Activated CD8-positive, alpha-beta memory T cell treated with anti-CD3 and anti-CD28 coated beads, Interleukin-2, amount 50 U/mL, for 1 hour (primary cell): ENCODE measurements at regions not wholly inside any gene's neighbourhood (a gene's known extent, or its start where the extent isn't known, plus 50 kb on each side); places are given as distances from the start of the nearest gene placed in this dataset.

ENCODE experiments used
- DNase-seq: peaks from one replicate; pipeline ENCODE4 v3.0.0-alpha.2; 2020; ENCODE audit errors: extremely low read depth

DNA sequence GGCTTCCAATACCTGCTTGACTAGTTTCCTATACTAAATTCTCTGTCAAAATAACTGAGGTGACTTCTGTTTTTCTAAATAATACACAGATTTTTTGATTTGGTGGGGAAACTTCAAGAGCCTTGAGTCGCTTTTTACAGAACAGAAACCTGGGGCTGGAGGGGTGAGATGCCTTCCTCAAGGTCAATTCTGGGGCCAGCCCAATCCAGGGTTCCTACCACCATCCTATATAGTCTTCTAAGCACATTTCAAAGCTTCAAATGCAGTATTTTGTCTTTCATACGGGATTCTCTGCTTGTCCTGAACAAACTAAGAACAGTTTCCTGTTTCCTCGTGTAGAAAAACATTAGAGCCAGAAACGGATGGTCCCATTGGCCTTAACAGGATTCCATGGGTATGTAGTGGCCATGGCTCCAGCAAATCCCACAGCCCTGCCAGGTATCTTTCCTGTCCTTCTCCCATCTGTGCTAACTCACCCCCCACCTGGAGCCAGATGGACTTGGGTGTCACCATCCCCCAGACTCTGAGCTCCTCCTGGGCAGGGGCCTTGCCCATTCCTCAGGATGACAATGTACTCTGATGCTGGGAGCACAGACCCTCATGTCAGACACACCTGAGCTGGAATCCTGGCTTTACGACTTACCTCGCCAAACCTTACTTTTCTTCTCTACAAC lies 146.9 kb downstream of the KLF13 start:
- DNase-seq = no peak

DNA sequence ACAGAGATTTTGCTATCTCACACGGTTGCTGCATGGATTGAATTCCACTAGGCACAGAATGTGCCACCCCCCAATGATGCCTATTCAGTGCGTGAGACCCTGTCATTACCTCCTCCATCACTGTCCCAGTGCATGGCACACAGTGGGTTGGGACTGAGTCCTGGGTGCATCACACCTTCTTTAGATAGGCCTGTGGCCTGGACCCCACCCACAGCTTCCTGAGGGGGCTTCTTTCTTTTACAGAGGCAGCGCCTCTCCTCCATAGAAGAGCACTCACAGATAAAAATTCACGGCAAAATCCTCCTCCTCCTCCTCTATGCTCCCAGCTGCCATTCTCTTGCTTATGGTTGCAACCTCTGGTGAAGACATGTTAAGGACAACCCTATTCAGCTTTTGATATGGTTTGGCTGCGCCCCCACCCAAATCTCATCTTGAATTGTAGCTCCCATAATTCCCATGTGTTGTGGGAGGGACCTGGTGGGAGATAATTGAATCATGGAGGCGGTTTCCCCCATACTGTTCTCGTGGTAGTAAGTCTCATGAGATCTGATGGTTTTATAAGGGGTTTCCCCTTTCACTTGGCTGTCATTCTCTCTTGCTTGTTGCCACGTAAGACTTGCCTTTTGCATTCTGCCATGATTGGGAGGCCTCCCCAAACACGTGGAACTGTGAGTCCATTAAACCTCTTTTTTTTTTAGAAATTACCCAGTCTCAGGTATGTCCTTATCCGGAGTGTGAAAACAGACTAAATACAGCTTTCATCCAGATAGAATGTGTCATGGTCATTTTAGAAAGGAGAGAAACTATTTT lies 147.6 kb downstream of the KLF13 start:
- DNase-seq = no peak

DNA sequence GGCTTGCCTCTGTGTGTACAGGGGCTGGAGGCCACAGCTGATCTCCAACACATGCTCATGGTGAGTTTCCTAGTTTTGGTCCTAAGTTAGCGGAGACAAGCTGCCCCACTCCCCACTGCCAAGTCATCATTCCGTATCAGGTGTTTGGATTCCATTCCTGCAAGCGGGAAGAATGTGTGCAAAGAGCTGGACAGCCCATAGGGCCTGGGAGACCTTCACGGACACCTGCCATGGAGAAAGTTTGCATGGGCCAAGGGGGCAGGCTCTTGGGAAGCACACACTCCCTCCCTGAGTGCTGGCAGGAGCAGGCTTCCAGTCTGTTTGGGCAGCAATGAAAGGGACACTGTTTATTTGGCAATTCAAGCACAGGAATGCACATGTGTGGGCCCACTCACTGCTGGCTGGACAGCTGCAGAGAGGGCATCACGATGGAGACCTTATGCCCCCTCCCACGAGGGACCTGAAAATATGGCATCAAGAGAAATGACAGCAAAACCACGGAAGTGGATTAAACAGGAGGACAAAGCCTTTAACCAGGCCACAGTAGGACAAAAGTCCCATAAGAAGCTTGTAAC lies 149.7 kb downstream of the KLF13 start:
- DNase-seq = no peak

DNA sequence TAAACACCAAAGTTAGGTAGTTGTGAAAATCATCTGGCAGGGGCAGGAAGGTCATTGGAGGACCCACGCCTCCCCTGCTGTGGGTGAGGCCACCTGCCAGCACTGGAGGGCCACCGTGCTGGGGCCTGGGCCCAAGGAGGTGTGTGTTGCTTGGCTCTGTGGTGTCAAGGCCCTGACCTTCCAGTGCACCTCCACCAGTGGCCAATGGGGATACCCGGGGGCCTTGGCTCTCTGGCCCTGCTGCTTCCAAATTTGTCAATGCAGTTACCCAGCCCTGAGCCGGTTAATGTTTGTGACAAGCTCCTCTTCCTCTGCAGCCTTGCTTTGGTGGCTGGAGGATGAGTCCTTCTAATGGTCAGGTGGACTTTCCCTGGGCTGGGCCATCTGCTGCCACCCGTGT lies 150.2 kb downstream of the KLF13 start:
- no peak for DNase-seq

DNA sequence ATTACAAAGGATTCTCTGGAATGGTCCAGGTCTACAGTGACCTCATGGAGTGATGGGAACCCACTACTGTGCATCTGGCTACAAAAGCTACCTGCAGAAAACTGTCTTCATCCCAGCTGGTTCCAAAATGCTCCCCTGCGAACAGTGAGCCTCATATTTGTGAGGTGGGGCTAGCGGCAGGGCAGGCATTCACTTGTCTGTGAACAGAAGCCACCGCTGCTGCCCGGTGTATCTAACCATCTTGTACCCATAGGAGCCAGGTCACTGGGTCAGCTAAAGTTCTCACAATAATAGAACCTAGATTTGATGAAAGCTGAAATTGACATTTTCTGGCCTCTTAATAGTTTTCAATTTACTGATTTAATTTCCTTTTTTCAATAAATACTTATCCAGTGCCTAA lies 150.7 kb downstream of the KLF13 start:
- no peak for DNase-seq

DNA sequence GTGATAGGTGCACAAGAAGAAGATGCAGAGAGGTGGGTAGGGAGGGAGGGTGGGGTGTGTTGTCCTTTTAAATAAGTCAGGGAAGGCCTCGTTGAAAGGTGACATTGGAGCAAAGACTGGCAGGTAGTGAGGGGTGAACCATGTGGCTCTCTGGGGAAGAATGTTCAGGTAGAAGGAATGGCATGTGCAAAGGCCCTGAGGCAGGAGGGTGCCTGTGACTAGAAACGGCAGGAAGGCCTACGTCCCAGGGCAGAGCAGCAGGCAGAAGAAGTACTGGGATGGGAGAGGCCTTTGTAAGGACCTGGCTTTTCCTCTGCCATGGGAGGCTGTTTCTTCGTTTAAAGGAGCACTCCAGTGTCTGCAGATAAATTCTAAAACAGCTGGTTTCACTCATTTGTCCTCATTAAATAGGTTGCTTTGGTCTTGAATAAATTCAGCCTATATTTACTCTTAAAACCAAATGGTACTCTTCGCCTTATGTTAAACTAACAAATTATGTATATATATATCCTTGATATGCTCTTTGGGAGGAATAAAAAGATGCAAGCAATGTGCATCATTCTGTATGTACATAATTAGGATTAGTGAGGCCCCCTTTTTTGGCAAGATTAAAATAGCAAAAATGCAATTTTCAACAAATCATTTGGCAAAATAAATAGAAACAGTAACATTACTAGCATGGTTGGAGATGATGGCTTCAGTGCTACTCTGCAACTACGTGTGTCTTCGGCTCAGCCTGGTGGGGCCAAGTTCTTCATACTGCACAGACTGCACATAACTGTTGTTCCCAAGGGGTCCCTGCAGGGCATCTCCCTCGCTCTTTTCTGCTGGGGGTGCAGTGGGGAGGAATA lies 151.4 kb downstream of the KLF13 start:
- no peak for DNase-seq

DNA sequence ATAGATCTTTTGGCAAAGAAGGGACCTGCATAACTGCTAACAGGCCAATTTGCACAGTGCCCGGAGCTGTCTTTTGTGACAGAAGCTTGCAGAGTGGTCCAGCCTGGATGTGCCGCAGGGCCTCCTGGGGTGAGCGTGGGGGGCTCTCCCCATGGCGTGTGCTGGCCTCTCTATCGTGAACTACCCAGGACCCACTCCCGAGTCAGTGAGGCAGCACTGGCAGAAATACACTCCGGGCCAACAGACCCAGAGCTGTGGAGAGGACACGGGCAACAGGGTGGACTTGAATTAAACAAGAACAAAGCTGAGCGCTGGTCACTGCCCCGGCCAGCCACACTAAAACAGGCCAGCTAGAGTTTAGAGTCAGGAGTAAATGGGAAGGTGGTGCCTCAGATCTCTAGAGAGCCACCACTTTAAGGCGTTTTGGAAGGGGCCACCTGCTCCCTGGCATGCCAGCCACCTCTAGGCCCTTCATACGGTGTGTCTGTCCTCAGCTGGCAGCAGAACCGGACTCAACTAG lies 152.1 kb downstream of the KLF13 start:
- no peak for DNase-seq

DNA sequence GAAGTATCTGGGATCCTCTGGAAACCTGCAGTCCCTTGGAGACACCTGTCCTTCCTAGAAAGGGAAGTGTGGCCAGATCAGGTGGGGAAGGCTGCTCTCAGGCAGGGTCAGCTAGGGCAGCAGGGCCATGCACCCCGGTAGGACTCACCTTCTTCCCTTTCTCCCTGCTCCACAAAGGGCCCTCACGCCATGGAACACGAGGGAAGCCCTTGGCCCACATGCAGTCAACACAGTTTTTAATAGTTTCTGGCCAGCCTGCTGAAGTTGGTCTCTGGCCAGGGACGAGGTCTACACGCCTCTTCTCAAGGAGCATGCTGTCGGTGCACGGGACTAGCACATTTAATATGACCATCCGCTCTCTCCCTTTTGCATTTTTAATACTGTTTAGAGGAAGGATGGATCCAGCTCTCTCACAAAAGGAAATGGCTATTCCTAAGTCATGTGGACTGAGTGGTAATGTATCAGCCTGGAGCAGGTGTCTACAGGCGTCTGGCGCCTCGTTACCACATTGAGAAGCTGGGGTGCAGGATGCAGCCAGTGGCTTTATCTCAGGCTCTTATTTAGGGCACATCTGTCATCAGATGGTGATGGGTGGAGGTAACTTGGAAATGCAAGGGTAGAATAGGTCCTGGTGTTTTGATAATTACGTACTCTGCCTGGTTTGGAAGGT lies 153.9 kb downstream of the KLF13 start:
- DNase-seq = no peak

DNA sequence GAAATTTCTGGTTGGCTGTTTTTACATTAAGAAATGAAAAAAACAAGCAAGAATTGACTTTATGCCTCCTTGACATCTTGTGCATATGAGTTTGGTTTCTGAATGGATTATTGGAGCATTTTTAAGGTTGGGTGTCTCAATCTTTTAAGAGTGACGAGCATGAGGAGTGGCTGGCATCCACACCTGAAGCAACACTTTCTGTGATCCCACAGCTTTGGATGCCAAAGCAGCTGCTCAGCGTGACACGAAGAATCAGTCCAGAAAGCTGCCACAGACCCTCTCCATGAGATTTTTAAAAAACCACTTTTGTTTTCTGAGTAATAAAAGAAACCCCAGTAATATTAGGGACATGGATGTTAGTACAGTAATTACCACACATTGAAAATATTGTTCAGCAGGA lies 154.5 kb downstream of the KLF13 start:
- no peak for DNase-seq

DNA sequence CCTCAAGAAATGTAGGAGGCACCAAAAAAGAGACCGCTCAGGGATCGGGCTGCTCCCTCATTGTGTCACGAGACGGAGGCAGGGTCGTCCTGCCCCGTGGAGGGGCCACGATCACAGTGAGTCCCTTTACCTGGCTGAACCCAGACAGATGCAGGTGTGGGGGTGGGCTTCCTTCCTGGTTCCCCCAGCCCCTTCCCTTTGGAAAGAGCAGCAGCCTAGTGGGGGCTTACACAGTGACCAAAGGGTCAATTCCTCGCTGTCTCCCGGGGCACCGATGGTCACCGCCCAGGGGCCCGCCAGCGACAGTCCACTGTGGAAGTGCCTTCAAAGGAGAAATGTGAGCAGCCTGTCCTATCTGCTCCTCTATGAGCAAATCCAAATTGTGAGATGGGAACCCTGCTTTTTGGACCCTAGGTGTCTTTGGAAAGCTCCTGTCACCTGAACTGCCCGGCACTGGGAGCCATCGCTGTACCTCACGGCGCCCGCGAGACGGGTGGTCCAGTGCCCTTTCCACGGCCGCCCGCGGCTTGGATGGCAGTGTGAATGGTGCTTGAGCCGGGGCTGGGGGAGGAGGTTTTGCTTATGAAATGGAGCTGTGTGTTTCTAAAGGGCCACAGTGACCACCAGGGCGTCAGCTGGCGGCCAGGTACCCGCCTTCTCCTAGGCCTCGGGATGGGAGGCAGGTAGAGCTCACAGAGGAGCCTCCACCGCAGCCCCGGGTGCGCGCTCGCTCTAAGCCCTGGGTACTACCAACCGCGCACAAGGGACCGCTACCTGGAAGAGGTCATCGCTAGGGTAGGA lies 155.7 kb downstream of the KLF13 start:
- DNase-seq = no peak

DNA sequence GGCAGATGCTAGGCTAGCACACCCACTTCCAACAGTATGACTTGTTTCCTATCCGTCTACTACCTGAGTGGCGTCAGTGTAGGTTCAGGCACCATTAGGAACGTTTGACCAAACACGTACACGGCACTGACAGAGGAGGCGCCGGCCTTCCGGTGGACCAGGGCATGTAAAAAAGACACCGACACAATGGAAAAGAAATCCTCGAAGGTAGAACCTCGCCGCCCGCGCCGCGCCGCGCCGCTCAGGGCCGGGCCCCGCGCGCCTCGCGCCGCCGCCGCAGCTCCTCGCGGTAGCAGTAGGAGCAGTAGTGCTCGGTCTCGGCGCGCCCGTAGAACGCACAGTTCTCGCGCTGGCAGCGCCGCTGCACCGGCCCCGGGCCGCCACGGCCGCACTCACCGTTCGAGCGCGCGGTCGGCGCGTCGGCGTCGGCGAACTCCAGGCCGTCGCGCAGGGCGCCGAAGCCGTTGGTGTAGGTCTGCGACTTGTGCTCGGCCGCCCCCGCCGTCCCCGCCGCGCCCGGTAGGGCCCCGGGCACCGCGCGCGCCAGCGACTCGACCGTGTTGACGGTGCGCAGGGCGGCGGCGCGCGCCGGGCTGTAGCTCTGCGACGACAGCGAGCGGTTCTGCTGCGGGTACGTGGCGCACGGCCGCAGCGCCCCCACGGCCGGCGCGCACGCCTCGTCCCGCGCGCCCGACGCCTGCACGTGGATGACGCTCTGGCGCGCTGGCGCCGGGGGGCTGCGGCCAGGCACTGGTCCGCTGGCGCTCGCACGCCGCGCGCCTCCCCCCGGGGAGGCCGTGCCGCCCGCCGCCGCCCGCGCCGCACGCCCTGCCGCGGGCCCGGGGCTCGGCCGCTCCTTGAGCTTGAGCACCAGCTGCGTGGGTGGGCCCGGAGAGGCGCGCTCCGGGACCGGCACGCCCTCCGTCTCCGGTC lies 156.7 kb downstream of the KLF13 start:
- no peak for DNase-seq

DNA sequence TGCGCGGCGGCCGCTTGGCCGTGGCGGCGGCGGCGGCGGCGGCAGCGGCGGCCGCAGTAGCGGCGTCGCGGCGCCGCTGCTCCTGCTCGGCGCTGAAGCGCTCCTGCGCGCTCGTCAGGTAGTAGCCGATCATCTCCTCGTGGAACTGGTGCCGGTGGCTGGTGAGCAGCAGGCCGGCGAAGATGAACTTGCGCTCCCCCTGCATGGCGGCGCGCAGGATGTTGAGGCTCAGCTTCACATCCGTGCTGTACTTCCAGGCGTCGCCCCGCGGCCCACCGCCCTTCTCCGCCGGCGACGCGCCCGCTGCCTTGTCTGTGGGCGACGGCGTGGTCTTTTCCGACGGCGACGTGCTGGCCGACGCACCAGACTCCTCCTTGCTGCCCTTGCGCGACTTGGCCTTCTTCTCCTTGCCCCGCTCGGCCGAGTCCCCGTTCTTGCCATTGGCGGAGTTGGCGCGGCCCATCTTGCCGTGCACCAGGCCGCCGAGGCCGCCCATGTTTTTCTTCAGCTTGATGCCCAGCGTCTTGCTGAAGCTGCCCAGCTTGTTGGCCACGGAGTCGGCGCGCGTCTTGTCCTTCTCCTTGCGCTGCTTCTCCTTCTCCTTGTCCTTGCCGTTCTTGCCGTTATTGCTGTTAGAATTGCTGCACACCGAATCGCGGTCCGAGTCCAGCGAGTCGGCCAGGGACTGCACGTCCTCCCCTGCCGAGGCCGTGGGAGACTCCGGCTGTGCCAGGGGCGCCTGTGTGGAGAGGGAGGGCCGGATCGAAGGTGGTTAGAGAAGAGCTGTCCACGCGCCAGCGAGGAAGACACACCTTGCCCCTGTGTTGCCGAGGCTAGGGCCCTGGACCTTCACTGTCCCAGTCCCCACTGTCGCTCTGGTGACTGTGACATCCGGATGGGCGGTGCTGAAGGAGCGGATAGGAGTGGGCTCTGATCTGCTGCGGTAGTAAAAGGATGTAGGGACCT lies 157.6 kb downstream of the KLF13 start:
- DNase-seq = no peak

DNA sequence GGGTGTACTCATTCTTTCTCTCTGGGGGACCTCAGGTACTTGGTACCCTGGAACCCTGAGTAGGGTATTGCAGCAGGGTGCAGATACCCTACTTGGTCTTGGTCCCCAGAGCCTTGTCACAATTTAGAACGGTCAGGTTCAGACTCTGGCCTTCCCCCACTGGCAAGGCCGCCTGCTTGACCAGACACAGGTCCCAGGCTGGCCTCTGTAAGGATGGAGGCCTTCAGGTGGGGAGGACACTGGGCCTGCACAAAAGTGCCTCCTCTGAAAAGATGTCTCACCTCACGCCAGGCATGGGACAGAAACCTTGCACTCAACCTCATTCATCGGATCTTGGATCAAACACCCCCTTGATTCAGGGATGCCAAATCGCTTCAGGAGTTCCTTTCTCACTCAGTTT lies 158.4 kb downstream of the KLF13 start:
- no peak for DNase-seq

DNA sequence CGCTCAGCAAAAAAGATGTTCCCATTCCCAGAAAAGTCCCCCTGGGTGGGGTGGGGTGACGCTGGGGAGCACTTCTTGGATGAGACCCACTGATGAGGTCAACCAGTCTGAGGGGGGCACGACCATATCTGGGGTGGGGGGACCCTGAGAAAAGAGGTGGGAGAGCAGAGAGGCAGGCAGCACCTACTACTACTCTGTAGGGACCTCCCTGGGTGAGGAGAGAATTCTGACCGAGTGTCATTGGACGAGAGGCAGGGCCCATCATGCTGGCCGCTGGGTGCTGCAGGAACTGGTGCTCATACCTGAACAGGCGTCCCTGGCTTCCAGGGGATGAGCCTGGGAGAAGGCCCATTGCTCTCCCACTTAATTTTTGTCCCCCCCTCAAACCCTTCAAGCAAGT lies 158.8 kb downstream of the KLF13 start:
- no peak for DNase-seq

DNA sequence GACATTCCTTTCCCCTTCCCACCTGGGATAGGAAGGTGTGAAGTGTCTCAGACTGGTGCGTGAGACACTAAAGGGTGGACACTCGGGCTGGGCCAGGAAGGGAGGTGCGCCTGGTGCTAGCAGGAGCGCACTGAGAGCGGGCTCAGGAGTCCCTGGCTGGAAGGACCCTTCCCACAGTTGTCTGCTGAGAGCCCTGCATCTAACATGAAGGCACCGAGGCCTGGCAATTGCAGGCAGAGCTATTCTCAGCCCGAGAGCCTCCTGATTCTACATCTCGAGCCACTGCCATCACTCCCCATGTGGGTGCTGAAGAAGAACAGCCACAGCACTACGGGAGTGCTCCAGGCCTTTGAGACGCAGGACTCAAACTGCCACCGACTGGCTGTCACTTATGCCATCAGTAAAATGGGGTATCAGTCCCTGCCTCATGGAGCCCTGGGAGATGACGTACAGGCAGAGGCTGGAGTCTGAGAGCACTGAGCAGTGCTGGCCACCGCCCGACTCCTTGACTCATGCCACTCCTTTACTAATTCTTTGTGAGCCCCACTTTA lies 159.4 kb downstream of the KLF13 start:
- no peak for DNase-seq

DNA sequence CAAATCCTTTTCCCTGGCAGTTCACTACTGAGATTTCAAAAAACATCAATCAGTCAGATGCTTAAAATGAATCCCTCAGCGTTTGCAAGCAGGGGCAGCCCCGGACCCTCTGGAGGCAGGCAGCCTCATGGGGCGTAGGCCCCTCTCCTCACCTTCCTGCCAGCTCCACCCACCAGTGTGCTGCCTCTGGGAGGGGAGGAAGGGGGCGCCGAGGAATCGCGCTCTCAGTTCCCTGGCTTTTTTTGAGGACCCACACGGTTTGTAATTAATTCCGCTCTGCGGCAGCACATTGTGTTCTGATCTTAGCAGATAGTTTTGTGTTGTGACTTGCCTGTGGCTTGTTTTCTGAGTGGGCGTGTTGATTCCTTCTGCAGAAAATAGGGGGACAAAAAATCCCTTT lies 159.9 kb downstream of the KLF13 start:
- no peak for DNase-seq

DNA sequence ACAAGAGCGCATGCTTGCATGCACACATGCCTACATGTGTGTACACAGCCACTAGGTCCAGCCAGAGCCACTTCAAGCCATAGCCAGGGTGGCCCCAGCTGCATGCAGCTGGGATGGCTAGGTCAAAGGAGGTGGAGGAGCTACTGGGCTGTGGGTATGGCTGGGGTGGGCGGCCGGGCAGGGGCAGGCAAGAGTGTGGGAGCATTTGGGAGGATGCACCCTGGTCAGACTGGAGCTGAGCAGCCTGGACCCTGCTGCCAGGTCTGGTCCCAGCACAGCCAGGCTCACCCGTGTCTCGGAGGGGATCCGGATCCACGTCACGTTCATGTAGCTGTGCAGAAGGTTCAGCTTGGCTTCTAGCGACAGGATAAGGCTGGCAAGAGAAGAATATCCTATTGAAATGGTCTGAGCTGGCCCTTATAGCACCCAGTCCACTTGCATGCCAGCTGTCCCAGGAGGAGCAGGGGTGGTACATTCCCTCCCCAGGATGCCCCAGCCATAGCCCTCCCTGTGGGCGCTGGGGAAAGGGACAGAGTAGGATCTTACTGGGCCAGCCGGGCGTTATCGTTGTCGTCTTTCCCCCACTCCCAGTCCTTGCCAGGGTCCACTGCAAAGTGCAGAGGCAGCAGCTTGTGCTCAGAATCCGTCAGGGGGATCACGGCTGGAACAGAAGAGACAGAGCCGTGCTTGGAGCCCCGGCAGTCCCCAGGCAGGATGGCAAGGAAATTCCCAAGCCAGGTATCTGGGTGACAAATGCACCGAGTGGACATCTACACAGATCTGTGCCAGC lies 160.5 kb downstream of the KLF13 start:
- DNase-seq = no peak
